ENCODE measurements at regions not wholly inside any gene's neighbourhood (a gene's known extent, or its start where the extent isn't known, plus 50 kb on each side); places are given as distances from the start of the nearest gene placed in this dataset.
A peak's percentile ranks its signal among the peaks of the same experiment; 100 is the strongest.

GRCh38 chr1:199684686-199685273 is 342.7 kb upstream of the NR5A2 start:
- peak in 7 of 56 donors; percentile 1 to 40 (median 3) for DNase-seq

GRCh38 chr1:199685369-199685768 is 342.1 kb upstream of the NR5A2 start:
- DNase-seq = no peak

GRCh38 chr1:199687321-199687720 is 340.2 kb upstream of the NR5A2 start:
- no peak for DNase-seq

- no peak for DNase-seq
Measured at GRCh38 chr1:199688133-199688676, 339.3 kb upstream of the NR5A2 start.

- DNase-seq = no peak
Measured at GRCh38 chr1:199688774-199689173, 338.7 kb upstream of the NR5A2 start.

DNA sequence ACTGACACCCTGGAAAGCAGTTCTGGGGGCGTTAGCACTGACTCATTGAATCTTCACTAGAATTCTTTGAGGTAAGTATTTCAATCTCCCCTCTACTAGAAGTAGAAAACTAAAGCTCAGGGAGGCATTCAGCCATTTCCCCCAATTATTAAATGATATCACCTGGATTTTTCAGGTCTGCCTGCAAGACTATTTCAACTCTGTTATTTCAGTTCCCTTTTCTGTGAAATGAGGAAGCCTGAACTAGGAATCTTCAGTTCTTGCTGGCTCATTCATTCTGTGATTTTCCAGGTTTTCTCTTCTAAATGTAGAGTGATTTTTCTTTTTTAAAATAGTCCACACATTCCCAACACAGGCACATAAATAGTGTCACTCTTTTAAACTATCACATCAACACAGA is 337.0 kb upstream of the NR5A2 start:
- DNase-seq = no peak

DNA sequence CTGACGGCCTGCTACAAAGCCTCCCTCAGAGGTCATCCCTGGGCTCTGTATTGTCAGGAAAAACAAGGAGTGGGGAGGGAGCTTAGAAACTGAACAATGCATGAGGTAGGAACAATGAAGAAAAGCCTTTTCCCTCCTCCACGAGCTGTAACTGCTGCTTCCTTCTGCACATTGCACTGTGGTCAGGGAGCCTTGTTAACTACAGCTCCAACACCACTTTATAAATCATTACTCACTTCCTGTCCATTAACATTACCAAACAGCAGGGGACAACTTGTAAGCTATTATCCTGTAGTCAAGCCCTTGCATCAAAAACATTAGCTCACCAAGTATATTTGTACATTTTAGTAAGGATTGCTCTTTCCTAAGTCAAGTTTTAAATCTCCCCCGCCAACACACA is 336.0 kb upstream of the NR5A2 start:
- no peak for DNase-seq

- no peak for DNase-seq
Measured at GRCh38 chr1:199693724-199694123, 333.8 kb upstream of the NR5A2 start.

DNA sequence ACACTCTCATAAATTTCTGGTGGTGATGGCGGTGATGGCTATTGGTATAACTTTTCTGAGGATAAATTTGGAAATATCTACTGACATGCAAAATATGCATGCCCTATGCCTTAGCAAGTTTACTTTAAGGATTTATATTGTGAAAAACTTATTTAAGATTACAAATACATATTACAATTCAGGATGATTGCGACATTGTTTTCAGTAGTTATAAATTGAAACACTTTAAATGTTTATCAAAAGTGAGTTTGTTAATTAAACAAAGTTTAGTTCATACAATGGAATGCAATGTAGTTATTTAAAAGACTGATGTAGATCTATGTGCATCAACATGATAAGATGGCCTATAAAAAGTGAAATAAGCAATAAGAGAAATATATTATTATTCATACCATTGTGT is 331.3 kb upstream of the NR5A2 start:
- no peak for DNase-seq

DNA sequence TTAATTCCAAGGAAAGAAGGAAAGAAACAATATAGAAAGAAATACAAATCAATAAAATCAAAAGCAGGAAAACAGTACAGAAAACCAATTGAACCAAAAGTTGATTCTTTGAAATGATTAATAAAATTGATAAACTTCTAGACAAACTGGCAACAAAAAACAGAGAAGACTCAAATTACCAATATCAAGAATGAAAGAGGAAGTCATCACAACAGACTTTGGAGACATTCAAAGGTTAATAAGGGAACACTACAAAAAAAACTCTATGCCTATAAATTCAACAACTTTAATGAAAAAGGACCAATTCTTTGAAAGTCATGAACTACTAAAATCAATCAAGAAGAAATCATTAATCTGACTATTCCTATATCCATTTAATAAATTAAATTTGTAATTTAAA is 329.3 kb upstream of the NR5A2 start:
- no peak for DNase-seq

GRCh38 chr1:199700551-199700950 is 327.0 kb upstream of the NR5A2 start:
- DNase-seq = no peak

DNA sequence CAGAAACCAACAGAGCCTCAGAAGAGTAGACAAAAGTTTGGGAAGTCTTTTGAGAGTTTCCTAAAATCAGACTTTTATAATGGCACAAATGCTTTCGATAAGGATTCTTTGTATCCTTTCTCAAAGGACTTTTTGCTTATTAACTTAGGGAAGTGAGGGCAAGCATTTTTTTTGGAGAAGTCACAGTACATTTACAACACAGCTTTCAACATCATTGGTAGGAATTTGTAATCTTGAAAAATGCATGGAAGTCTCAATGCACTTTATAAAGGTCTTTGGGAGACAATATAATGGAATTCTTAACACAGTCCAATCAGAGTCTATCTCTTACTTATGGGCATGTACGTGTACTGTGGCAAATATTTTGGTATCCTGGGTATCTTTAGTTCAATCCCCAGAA is 325.8 kb upstream of the NR5A2 start:
- no peak for DNase-seq

DNA sequence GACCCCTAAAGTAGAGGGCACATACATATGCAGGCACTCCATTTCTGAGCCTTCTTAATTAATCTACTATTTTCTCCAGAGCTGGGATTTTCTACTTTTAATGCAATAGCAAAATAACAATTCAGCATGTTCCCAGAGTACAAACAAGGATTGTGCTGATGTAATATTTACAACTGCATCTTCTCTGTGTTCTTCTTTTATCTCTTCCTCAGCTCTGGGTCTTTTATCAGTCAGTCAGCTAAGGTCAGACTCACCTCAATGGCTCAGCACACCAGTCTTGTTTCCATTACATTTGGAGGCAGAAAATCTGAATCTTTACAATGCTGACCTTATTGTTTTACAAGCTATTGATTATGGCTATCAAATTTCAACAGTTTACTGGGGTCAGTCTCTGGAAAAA is 323.3 kb upstream of the NR5A2 start:
- DNase-seq = no peak

- DNase-seq = no peak
Measured at GRCh38 chr1:199705825-199706224, 321.7 kb upstream of the NR5A2 start.

GRCh38 chr1:199706826-199707606 is 320.5 kb upstream of the NR5A2 start:
- DNase-seq = no peak

- DNase-seq = no peak
Measured at GRCh38 chr1:199710974-199711373, 316.5 kb upstream of the NR5A2 start.

- DNase-seq = no peak
Measured at GRCh38 chr1:199716729-199717128, 310.8 kb upstream of the NR5A2 start.

- DNase-seq = no peak
Measured at GRCh38 chr1:199719156-199719842, 308.2 kb upstream of the NR5A2 start.

DNA sequence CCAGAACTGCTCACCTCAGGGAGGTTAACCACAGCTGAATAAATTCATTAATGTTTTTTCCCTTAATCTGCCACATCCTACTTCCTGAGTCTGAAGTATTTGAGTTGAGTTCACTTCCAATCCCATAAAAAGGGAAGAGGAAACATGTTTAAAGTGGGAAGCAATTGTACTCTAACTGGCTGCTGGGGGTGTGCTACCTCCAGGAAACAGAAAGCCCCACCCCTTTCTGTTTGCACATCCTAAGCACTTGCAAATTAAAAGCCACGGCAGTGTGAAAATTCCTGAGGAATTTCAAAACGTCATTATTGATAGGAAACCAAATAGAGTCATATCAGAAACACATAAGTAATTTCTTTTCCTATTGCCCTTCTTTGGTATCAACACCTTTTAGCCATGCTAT is 307.0 kb upstream of the NR5A2 start:
- no peak for DNase-seq

DNA sequence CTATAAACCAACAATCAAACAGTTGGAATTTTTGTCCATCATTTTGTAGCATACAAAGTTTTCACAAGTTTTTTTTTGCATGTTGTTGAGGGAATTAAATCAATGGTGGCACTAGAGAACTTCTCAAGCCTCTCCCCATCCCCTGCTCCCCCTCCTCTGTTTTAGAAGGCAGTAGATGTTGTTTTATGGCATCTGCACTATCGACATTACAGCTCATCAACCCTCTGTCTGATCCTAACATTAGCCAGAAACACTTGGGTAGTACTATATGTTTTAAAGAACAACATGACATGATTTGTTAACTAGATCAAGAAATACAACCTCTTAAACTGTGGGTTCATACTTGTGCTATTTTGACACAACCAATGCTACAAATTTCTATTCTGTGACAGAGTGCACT is 306.5 kb upstream of the NR5A2 start:
- DNase-seq = no peak

DNA sequence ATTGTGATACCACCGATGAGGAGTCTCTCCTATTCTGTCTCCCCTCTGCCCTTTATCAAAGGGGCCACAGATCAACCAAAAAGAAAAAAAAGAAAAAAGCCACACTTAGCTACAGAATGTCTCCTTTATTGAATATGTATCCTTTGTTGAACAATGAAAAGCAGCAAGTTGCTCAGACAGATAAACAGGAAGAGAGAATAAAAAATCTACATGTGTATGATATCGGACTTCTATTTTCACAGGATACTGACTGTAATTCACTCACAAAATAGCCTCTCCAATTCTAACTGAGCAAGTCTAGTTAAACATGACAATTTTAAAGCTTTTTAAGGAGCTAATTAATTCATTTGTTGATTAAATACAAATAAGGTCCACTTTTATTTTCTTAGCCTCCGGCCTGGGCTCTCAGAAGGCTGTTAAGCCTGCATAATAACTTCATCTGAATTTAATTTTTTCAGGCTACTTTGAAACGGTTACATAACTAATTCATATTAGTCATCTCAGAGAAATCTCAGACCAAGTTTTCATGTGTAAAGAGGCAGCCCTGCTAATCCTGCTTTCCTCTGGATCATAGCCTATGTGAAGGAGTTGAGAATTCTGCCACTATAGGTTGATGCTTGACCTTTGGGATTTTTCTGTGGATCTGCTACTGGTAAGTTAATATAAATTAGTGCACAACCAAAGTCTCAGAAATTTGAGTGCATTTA is 304.1 kb upstream of the NR5A2 start:
- DNase-seq = no peak

DNA sequence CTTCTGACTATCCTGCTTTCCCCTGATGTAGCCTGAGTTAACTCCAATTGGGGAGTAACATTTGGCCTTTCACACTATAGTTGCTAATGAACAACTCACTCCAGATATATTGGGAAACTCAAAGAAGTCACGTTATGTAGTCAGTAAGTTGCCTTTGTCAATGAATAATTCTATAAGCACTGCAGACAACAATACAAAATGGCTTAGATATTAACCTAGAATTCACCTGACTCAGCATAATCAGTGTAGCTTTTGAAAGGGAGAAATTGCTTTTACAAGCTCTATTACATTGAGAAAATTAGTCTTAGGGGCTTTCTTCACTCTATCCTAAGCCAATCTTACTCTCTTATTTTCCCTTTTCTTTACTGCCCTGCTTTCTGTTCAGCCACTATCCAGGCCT is 303.5 kb upstream of the NR5A2 start:
- no peak for DNase-seq
